Mammary epithelial cell (primary cell): ENCODE measurements at regions not wholly inside any gene's neighbourhood (a gene's known extent, or its start where the extent isn't known, plus 50 kb on each side); places are given as distances from the start of the nearest gene placed in this dataset.

Experiments
- EZH2 ChIP-seq: IDR thresholded peaks from 2 replicates; pipeline ENCODE4 v1.6.1; 2012; ENCODE audit warnings: low read length, inconsistent platforms, borderline replicate concordance
- TF ChIP-seq, protein P1 (sequence below), 2 donors: IDR thresholded peaks in 1 of 2; conservative IDR thresholded peaks in 1 of 2; 2 replicates each; pipeline ENCODE4 v1.5.1; 2011 to 2012; ENCODE audit warnings: inconsistent platforms in 2 of 2, low read length in 2 of 2, mild to moderate bottlenecking in 2 of 2, control low read depth in 1 of 2, low read depth in 1 of 2; ENCODE audit not compliant: insufficient read depth in 1 of 2; ENCODE audit errors: extremely low read depth in 1 of 2

DNA sequence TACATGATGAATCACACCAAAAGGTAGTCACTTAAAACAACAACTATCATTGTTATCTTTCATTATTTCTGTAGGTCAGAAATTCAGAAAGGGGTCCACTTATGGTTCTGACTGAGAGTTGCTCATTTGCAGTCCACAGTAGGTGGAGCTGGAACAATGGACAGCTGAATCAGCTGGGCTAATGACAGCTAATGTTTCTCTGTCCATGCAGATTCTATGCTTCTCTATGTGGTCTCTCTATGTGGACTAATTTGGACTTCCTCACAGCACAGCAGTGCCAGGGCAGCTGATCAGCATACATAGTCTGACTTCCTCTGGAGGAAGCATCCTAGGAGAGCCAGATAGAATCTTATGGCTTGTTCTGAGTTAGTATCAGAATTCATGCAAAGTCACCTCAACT is 131.7 kb upstream of the INTU start:
- TF ChIP-seq, protein P1, sequence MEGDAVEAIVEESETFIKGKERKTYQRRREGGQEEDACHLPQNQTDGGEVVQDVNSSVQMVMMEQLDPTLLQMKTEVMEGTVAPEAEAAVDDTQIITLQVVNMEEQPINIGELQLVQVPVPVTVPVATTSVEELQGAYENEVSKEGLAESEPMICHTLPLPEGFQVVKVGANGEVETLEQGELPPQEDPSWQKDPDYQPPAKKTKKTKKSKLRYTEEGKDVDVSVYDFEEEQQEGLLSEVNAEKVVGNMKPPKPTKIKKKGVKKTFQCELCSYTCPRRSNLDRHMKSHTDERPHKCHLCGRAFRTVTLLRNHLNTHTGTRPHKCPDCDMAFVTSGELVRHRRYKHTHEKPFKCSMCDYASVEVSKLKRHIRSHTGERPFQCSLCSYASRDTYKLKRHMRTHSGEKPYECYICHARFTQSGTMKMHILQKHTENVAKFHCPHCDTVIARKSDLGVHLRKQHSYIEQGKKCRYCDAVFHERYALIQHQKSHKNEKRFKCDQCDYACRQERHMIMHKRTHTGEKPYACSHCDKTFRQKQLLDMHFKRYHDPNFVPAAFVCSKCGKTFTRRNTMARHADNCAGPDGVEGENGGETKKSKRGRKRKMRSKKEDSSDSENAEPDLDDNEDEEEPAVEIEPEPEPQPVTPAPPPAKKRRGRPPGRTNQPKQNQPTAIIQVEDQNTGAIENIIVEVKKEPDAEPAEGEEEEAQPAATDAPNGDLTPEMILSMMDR (conservative IDR thresholded peaks at IDR 0.05 in 1 of 2, IDR thresholded peaks at IDR 0.05 in 1 of 2; ENCODE audit: extremely low read depth in 1 of 2, insufficient read depth in 1 of 2, low read depth in 1 of 2, low read length in 2 of 2), result no peak
- TF ChIP-seq EZH2, result no peak
